HCT116 (cell line): ENCODE measurements at regions not wholly inside any gene's neighbourhood (a gene's known extent, or its start where the extent isn't known, plus 50 kb on each side); places are given as distances from the start of the nearest gene placed in this dataset.
"Not testable (repeated sequence)": the region's sequence is repeated elsewhere in the genome, so short reads cannot be mapped to it uniquely, and the experiment has no call there.

Source experiments
- ATAC-seq: fragments of 200-7000 bp; cut with Tn5 transposase; 2 replicates; pipeline ENCODE4 v1.9.1; 2020; ENCODE audit warnings: mild to moderate bottlenecking, moderate library complexity
- BruUV-seq: library from RNA; stranded (reverse); fragments of 400-500 nt; replicated peaks from 2 replicates; lab custom pipeline; 2021; lab: Mats Ljungman, UMichigan
- CTCF ChIA-PET: fragments of 300-600 bp; sonication (Branson Sonifier 250); formaldehyde crosslinking; loops from one replicate; lab custom pipeline; 2021; ENCODE audit warnings: antibody characterized with exemption; lab: Charles Lee
- POLR2A ChIA-PET: fragments of 300-600, 350-600 bp; sonication (Branson Sonifier 250); formaldehyde crosslinking; loops from one replicate; lab custom pipeline; 2021; ENCODE audit warnings: antibody characterized with exemption; lab: Charles Lee
- RAD21 ChIA-PET, 2 experiments: fragments of 300-600 bp; sonication (Branson Sonifier 250); formaldehyde crosslinking; loops; one replicate each; lab custom pipeline; 2023; ENCODE audit warnings: low total read pairs in 2 of 2; ENCODE audit not compliant: uncharacterized antibody in 2 of 2, unreplicated experiment in 2 of 2, low non-redundant PET in 1 of 2; lab: Charles Lee
- DNase-seq: peaks from one replicate; pipeline ENCODE4 v3.0.0-alpha.2; 2010; ENCODE audit warnings: low read depth, low spot score
- H2AFZ ChIP-seq: fragments of 200-600 bp; shearing (Covaris generic), sonication (generic); 2 replicates; pipeline ENCODE4 v1.6.1; 2017; ENCODE audit warnings: low read depth, mixed run types, mixed read lengths, antibody characterized with exemption, low read length; ENCODE audit not compliant: poor library complexity, severe bottlenecking
- H3K27ac ChIP-seq: 2 replicates; pipeline ENCODE4 v1.5.1; 2012; ENCODE audit warnings: low read depth, low read length
- H3K27me3 ChIP-seq: fragments of 200-600 bp; sonication (generic); 2 replicates; pipeline ENCODE4 v1.6.1; 2016; ENCODE audit warnings: mixed run types, low read length, mixed read lengths; ENCODE audit not compliant: insufficient read depth
- H3K36me3 ChIP-seq, 2 experiments: fragments of 200-500 bp in 1 of 2; fragments of 200-600 bp in 1 of 2; sonication (Bioruptor generic) in 1 of 2; sonication (generic) in 1 of 2; 2 replicates each; pipeline versions ENCODE4 v1.5.1 to v1.6.1; 2014 to 2016; ENCODE audit warnings: low read length in 2 of 2, inconsistent platforms in 1 of 2, mixed read lengths in 1 of 2, mixed run types in 1 of 2; ENCODE audit not compliant: insufficient read depth in 2 of 2, control insufficient read depth in 1 of 2
- H3K4me1 ChIP-seq, 2 experiments: fragments of 200-600 bp in 1 of 2; sonication (generic) in 1 of 2; 2 replicates each; pipeline versions ENCODE4 v1.5.1 to v1.6.1; 2012 to 2017; ENCODE audit warnings: low read length in 2 of 2, inconsistent platforms in 1 of 2, mild to moderate bottlenecking in 1 of 2, mixed read lengths in 1 of 2, mixed run types in 1 of 2, moderate library complexity in 1 of 2; ENCODE audit not compliant: insufficient read depth in 2 of 2, control insufficient read depth in 1 of 2
- H3K4me2 ChIP-seq: fragments of 200-600 bp; sonication (generic); 2 replicates; pipeline ENCODE4 v1.6.1; 2017; ENCODE audit warnings: mixed run types, low read length, mixed read lengths
- H3K4me3 ChIP-seq, 2 experiments: fragments of 200-600 bp in 1 of 2; sonication (generic) in 1 of 2; replicated peaks in 1 of 2; 2 replicates each; pipeline ENCODE4 v1.5.1; 2011 to 2016; ENCODE audit warnings: low read length in 2 of 2, control low read depth in 1 of 2, low read depth in 1 of 2, mild to moderate bottlenecking in 1 of 2, mixed read lengths in 1 of 2, mixed run types in 1 of 2
- H3K79me2 ChIP-seq: fragments of 200-600 bp; sonication (generic); 2 replicates; pipeline ENCODE4 v1.6.1; 2017; ENCODE audit warnings: mild to moderate bottlenecking, mixed run types, low read length, moderate library complexity, mixed read lengths; ENCODE audit not compliant: insufficient read depth
- H3K9ac ChIP-seq: fragments of 200-600 bp; sonication (generic); 2 replicates; pipeline ENCODE4 v1.6.1; 2016; ENCODE audit warnings: low read length, mixed read lengths
- H3K9me2 ChIP-seq: fragments of 200-600 bp; sonication (generic), shearing (Covaris generic); 2 replicates; pipeline ENCODE4 v1.6.1; 2017; ENCODE audit warnings: mixed run types, mild to moderate bottlenecking, moderate library complexity; ENCODE audit not compliant: insufficient read depth
- H3K9me3 ChIP-seq, 2 experiments: fragments of 200-500 bp in 1 of 2; fragments of 200-600 bp in 1 of 2; sonication (Bioruptor generic) in 1 of 2; sonication (generic) in 1 of 2; 2 replicates each; pipeline ENCODE4 v1.6.1; 2014 to 2017; ENCODE audit warnings: low read length in 2 of 2, mixed read lengths in 2 of 2, inconsistent platforms in 1 of 2, low read depth in 1 of 2, mild to moderate bottlenecking in 1 of 2, mixed run types in 1 of 2, moderate library complexity in 1 of 2; ENCODE audit not compliant: control insufficient read depth in 1 of 2, insufficient read depth in 1 of 2
- H4K20me1 ChIP-seq: fragments of 200-600 bp; sonication (generic), shearing (Covaris generic); 2 replicates; pipeline ENCODE4 v1.6.1; 2017; ENCODE audit warnings: mixed run types, mild to moderate bottlenecking, moderate library complexity; ENCODE audit not compliant: insufficient read depth
- CBX3 ChIP-seq: IDR thresholded peaks from 2 replicates; pipeline ENCODE4 v1.6.1; 2012; ENCODE audit warnings: low read depth
- EGR1 ChIP-seq: IDR thresholded peaks from 2 replicates; pipeline ENCODE4 v1.6.1; 2012; ENCODE audit warnings: low read depth
- EZH2 ChIP-seq: fragments of 200-600 bp; sonication (generic); IDR thresholded peaks from 2 replicates; pipeline ENCODE4 v1.6.1; 2017; ENCODE audit warnings: antibody characterized with exemption, mixed run types
- EZH2phosphoT487 ChIP-seq: fragments of 200-600 bp; IDR thresholded peaks from 2 replicates; pipeline ENCODE4 v1.6.1; 2018; ENCODE audit warnings: antibody characterized with exemption, borderline replicate concordance
- MAX ChIP-seq: IDR thresholded peaks from 2 replicates; pipeline ENCODE4 v1.6.1; 2012
- SRF ChIP-seq: IDR thresholded peaks from 2 replicates; pipeline ENCODE4 v1.6.1; 2012; ENCODE audit warnings: low read depth
- TCF7L2 ChIP-seq: IDR thresholded peaks from 2 replicates; pipeline ENCODE4 v1.7.0; 2011; ENCODE audit warnings: borderline replicate concordance, inconsistent platforms; ENCODE audit not compliant: insufficient read depth, insufficient read length; ENCODE audit errors: extremely low read depth
- intact Hi-C: fragments of 100-400 bp; cut with micrococcal nuclease; formaldehyde crosslinking; loops from 2 replicates; pipeline ENCODE4 v1.10.0; 2022
- TF ChIP-seq, protein P1 (sequence below), 3 experiments: fragments of 200-600 bp in 1 of 3; sonication (generic) in 1 of 3; IDR thresholded peaks in 2 of 3; conservative IDR thresholded peaks in 1 of 3; 2 replicates each; pipeline ENCODE4 v1.5.1; 2012 to 2017; ENCODE audit warnings: low read depth in 2 of 3, low read length in 2 of 3, antibody characterized with exemption in 1 of 3, borderline replicate concordance in 1 of 3, control low read depth in 1 of 3, mild to moderate bottlenecking in 1 of 3, mixed read lengths in 1 of 3, mixed run types in 1 of 3, moderate library complexity in 1 of 3; ENCODE audit not compliant: insufficient read depth in 1 of 3

DNA sequence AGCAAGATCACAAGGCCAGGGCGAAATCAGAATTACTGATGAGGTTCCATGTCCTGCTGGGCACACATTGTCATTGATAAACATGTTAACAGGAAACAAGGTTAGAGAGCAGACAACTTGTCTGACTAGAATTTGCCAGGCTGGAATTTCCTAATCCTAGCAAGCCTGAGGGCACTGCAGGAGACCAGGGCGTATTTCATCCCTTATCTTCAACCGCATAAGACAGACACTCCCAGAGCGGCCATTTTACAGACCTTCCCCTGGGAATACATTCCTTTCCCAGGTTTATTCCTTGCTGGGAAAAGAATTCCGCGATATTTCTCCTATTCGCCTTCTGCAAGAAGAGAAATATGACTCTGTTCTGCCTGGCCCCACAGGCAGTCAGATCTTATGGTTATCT lies 290.9 kb upstream of the PROK2 start:
- RAD21 ChIA-PET: not testable (repeated sequence)

DNA sequence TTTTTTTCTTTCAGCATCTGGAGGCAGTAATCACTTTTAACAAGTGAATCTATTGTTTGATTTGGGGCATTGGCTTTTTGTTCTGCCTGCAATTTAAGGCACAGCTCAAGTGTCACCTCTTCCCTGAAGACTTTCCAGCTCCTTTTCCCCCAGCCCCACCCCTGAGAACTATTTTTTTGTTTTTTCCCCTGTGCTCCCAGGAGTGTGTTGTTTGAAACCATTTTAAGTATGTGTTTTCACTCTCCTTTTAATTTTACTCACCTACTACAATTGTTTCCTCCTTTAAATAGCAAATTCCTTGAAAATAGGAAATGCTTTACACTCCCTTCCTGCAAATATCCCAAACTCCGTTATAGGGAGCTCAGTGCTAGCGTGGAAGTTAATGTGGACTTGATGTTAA lies 286.7 kb upstream of the PROK2 start:
- intact Hi-C loops: no loop called here
- ATAC-seq (no peak), DNase-seq (no peak)
- Histone ChIP-seq H3K9me3 (0 out of 4 replicates have a peak, but pooled peaks cover 0 to 4% of the 10 kb centered on the region in 2 experiments), H3K27ac (no peak overlapping the region), H3K9me2 (no peaks in the 10 kb centered on the region), H3K4me1 (no peaks in the 10 kb centered on the region), H3K4me2 (no peak overlapping the region), H3K79me2 (no peaks in the 10 kb centered on the region), H3K36me3 (no peaks in the 10 kb centered on the region), H3K9ac (no peak overlapping the region), H3K27me3 (peaks cover 6% of the 10 kb centered on the region; the same call in 1 of the 2 replicates), H4K20me1 (no peaks in the 10 kb centered on the region), H2AFZ (no peak overlapping the region), H3K4me3 (no peak overlapping the region)
- ChIA-PET POLR2A (no interaction called here), RAD21 (no interaction called here), CTCF (no interaction called here)
- TF ChIP-seq TCF7L2: no peak
- TF ChIP-seq EZH2phosphoT487: no peak
- TF ChIP-seq SRF: no peak
- no peak for TF ChIP-seq EZH2
- no peak for TF ChIP-seq MAX
- TF ChIP-seq, protein P1, sequence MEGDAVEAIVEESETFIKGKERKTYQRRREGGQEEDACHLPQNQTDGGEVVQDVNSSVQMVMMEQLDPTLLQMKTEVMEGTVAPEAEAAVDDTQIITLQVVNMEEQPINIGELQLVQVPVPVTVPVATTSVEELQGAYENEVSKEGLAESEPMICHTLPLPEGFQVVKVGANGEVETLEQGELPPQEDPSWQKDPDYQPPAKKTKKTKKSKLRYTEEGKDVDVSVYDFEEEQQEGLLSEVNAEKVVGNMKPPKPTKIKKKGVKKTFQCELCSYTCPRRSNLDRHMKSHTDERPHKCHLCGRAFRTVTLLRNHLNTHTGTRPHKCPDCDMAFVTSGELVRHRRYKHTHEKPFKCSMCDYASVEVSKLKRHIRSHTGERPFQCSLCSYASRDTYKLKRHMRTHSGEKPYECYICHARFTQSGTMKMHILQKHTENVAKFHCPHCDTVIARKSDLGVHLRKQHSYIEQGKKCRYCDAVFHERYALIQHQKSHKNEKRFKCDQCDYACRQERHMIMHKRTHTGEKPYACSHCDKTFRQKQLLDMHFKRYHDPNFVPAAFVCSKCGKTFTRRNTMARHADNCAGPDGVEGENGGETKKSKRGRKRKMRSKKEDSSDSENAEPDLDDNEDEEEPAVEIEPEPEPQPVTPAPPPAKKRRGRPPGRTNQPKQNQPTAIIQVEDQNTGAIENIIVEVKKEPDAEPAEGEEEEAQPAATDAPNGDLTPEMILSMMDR (IDR thresholded peaks at IDR 0.05 in 2 of 3, conservative IDR thresholded peaks at IDR 0.05 in 1 of 3; ENCODE audit: borderline replicate concordance in 1 of 3, insufficient read depth in 1 of 3, low read depth in 2 of 3, low read length in 2 of 3): no peak
- TF ChIP-seq EGR1: no peak
- TF ChIP-seq CBX3: no peak
- no TSS peak for BruUV-seq

More for the DNA sequence above, 290.9 kb upstream of the PROK2 start:
- POLR2A ChIA-PET, CTCF ChIA-PET, BruUV-seq, H3K9me2 ChIP-seq, H3K27me3 ChIP-seq, H3K36me3 ChIP-seq, H3K4me2 ChIP-seq, H3K9me3 ChIP-seq, ATAC-seq, H3K27ac ChIP-seq, DNase-seq, H3K79me2 ChIP-seq, H3K9ac ChIP-seq, H3K4me1 ChIP-seq, H4K20me1 ChIP-seq, H2AFZ ChIP-seq, H3K4me3 ChIP-seq, intact Hi-C loops: not testable (repeated sequence)
- TF ChIP-seq CBX3: peak; percentile 26; the same call in 1 of the 2 replicates
